MM.1S (cell line): ENCODE measurements at regions not wholly inside any gene's neighbourhood (a gene's known extent, or its start where the extent isn't known, plus 50 kb on each side); places are given as distances from the start of the nearest gene placed in this dataset.
"Not testable (repeated sequence)": the region's sequence is repeated elsewhere in the genome, so short reads cannot be mapped to it uniquely, and the experiment has no call there.

Source experiments
- DNase-seq: peaks from one replicate; pipeline ENCODE4 v3.0.0-alpha.2; 2015
- H2AFZ ChIP-seq: fragments of 300-600 bp; sonication (generic); 2 replicates; pipeline ENCODE4 v1.6.0; 2016; ENCODE audit warnings: antibody characterized with exemption, low read length
- H3F3A ChIP-seq: fragments of 300-600 bp; sonication (generic); 2 replicates; pipeline ENCODE4 v1.6.1; 2016; ENCODE audit warnings: mild to moderate bottlenecking, antibody characterized with exemption, low read length, moderate library complexity, mixed read lengths; ENCODE audit not compliant: insufficient read depth
- H3K27ac ChIP-seq: fragments of 300-600 bp; sonication (generic); 2 replicates; pipeline ENCODE4 v1.5.1; 2016; ENCODE audit warnings: mild to moderate bottlenecking, low read length
- H3K27me3 ChIP-seq: fragments of 300-600 bp; sonication (generic); replicated peaks from 2 replicates; pipeline ENCODE4 v1.6.0; 2016; ENCODE audit warnings: low read length; ENCODE audit not compliant: insufficient read depth
- H3K36me3 ChIP-seq: fragments of 300-600 bp; sonication (generic); replicated peaks from 2 replicates; pipeline ENCODE4 v1.6.1; 2016; ENCODE audit warnings: mild to moderate bottlenecking, low read length, mixed read lengths; ENCODE audit not compliant: insufficient read depth
- H3K4me1 ChIP-seq: fragments of 300-600 bp; sonication (generic); 2 replicates; pipeline ENCODE4 v1.6.1; 2016; ENCODE audit warnings: low read length, mixed read lengths
- H3K4me2 ChIP-seq: fragments of 300-600 bp; sonication (generic); 2 replicates; pipeline ENCODE4 v1.6.0; 2016; ENCODE audit warnings: low read depth, low read length
- H3K4me3 ChIP-seq: fragments of 300-600 bp; sonication (generic); 2 replicates; pipeline ENCODE4 v1.5.1; 2016; ENCODE audit warnings: low read length, mixed read lengths
- H3K79me2 ChIP-seq: fragments of 300-600 bp; sonication (generic); 2 replicates; pipeline ENCODE4 v1.6.1; 2016; ENCODE audit warnings: mixed run types, low read length, mixed read lengths
- H3K9ac ChIP-seq: fragments of 300-600 bp; sonication (generic); 2 replicates; pipeline ENCODE4 v1.6.1; 2016; ENCODE audit warnings: low read length, mixed read lengths
- H3K9me2 ChIP-seq: fragments of 300-600 bp; sonication (generic); replicated peaks from 2 replicates; pipeline ENCODE4 v1.6.1; 2016; ENCODE audit warnings: mild to moderate bottlenecking, low read length, mixed read lengths; ENCODE audit not compliant: insufficient read depth
- H3K9me3 ChIP-seq: fragments of 300-600 bp; sonication (generic); replicated peaks from 2 replicates; pipeline ENCODE4 v1.6.1; 2016; ENCODE audit warnings: mild to moderate bottlenecking, low read length, mixed read lengths; ENCODE audit not compliant: insufficient read depth
- H4K20me1 ChIP-seq: fragments of 300-600 bp; sonication (generic); 2 replicates; pipeline ENCODE4 v1.6.1; 2016; ENCODE audit warnings: mild to moderate bottlenecking, low read length, moderate library complexity, mixed read lengths; ENCODE audit not compliant: insufficient read depth
- CTCF ChIP-seq: fragments of 300-600 bp; sonication (generic); IDR thresholded peaks from 2 replicates; pipeline ENCODE4 v1.5.1; 2016; ENCODE audit warnings: antibody characterized with exemption, low read length, mixed read lengths
- EZH2 ChIP-seq: fragments of 300-600 bp; sonication (generic); optimal IDR thresholded peaks from 2 replicates; pipeline ENCODE3; 2017; ENCODE audit warnings: low read depth, mild to moderate bottlenecking, antibody characterized with exemption, low read length, mixed read lengths
- EZH2phosphoT487 ChIP-seq: fragments of 300-600 bp; sonication (generic); IDR thresholded peaks from 2 replicates; pipeline ENCODE4 v1.6.1; 2018; ENCODE audit warnings: antibody characterized with exemption, low read length

GRCh38 chr14:27338012-27338411, 740.2 kb upstream of the NOVA1 start:
- H3K4me2 ChIP-seq, result no peak overlapping the region

GRCh38 chr14:27363036-27363435, 765.2 kb upstream of the NOVA1 start:
- H3F3A ChIP-seq, H3K4me1 ChIP-seq, H3K27me3 ChIP-seq, H3K27ac ChIP-seq, H3K4me3 ChIP-seq, H3K79me2 ChIP-seq, DNase-seq, H3K36me3 ChIP-seq, H2AFZ ChIP-seq, H3K4me2 ChIP-seq, H3K9me3 ChIP-seq, H4K20me1 ChIP-seq, H3K9ac ChIP-seq, H3K9me2 ChIP-seq: not testable (repeated sequence)

More at GRCh38 chr14:27338012-27338411, 740.2 kb upstream of the NOVA1 start:
- Histone ChIP-seq H3K36me3 (no peaks in the 10 kb centered on the region), H4K20me1 (no peaks in the 10 kb centered on the region), H2AFZ (no peak overlapping the region), H3K9me3 (no peaks in the 10 kb centered on the region), H3F3A (no peaks in the 10 kb centered on the region), H3K9me2 (no peaks in the 10 kb centered on the region), H3K27ac (no peak overlapping the region), H3K79me2 (no peaks in the 10 kb centered on the region), H3K4me3 (no peak overlapping the region), H3K4me1 (no peaks in the 10 kb centered on the region), H3K9ac (no peak overlapping the region), H3K27me3 (no peaks in the 10 kb centered on the region)
- TF ChIP-seq CTCF, result no peak
- TF ChIP-seq EZH2, result no peak
- no peak for TF ChIP-seq EZH2phosphoT487
- no peak for DNase-seq

GRCh38 chr14:27366596-27366995, 768.8 kb upstream of the NOVA1 start:
- Histone ChIP-seq H3K9ac (no peak overlapping the region), H3K27ac (no peak overlapping the region), H3K27me3 (no peaks in the 10 kb centered on the region), H3F3A (no peaks in the 10 kb centered on the region), H3K4me3 (no peak overlapping the region), H3K36me3 (no peaks in the 10 kb centered on the region), H4K20me1 (no peaks in the 10 kb centered on the region), H3K9me2 (no peaks in the 10 kb centered on the region), H3K4me2 (no peak overlapping the region), H3K9me3 (no peaks in the 10 kb centered on the region), H3K4me1 (no peaks in the 10 kb centered on the region), H3K79me2 (no peaks in the 10 kb centered on the region), H2AFZ (no peak overlapping the region)
- DNase-seq, result no peak
- TF ChIP-seq EZH2phosphoT487 (no peak), EZH2 (no peak), CTCF (no peak)

GRCh38 chr14:27367345-27367744, 769.5 kb upstream of the NOVA1 start:
- no peaks in the 10 kb centered on the region for H3K9me3 ChIP-seq
- no peak for DNase-seq
- no peaks in the 10 kb centered on the region for H3K27me3 ChIP-seq
- no peaks in the 10 kb centered on the region for H3K79me2 ChIP-seq
- no peaks in the 10 kb centered on the region for H3K4me1 ChIP-seq
- no peak overlapping the region for H3K4me2 ChIP-seq
- H3K27ac ChIP-seq, result no peak overlapping the region
- no peaks in the 10 kb centered on the region for H3K9me2 ChIP-seq
- H3K4me3 ChIP-seq, result no peak overlapping the region
- no peak overlapping the region for H2AFZ ChIP-seq
- no peaks in the 10 kb centered on the region for H3F3A ChIP-seq
- H4K20me1 ChIP-seq, result no peaks in the 10 kb centered on the region
- TF ChIP-seq EZH2 (no peak), EZH2phosphoT487 (no peak), CTCF (no peak)
- H3K9ac ChIP-seq, result no peak overlapping the region
- H3K36me3 ChIP-seq, result no peaks in the 10 kb centered on the region
